GM21619 (cell line): ENCODE measurements at regions not wholly inside any gene's neighbourhood (a gene's known extent, or its start where the extent isn't known, plus 50 kb on each side); places are given as distances from the start of the nearest gene placed in this dataset.

Experiments used
- ATAC-seq: cut with Tn5 transposase; IDR thresholded peaks from one replicate; pipeline ENCODE4 v1.9.1; 2021; ENCODE audit not compliant: unreplicated experiment

GRCh38 chr5:125152461-125153189 lies 406.2 kb upstream of the ZNF608 start:
- no peak for ATAC-seq

- no peak for ATAC-seq
These were observed 406.8 kb upstream of the ZNF608 start for GRCh38 chr5:125153231-125153630.

- no peak for ATAC-seq
These were observed 408.1 kb upstream of the ZNF608 start for GRCh38 chr5:125154301-125155110.

- no peak for ATAC-seq
These were observed 414.5 kb upstream of the ZNF608 start for GRCh38 chr5:125160787-125161502.

GRCh38 chr5:125162714-125163113 lies 416.3 kb upstream of the ZNF608 start:
- ATAC-seq, result no peak

GRCh38 chr5:125169396-125169795 lies 423.0 kb upstream of the ZNF608 start:
- no peak for ATAC-seq

- no peak for ATAC-seq
These were observed 425.2 kb upstream of the ZNF608 start for GRCh38 chr5:125171641-125172040.

GRCh38 chr5:125175348-125176004 lies 429.0 kb upstream of the ZNF608 start:
- no peak for ATAC-seq

- ATAC-seq, result no peak
These were observed 429.6 kb upstream of the ZNF608 start for GRCh38 chr5:125176005-125176390.

- ATAC-seq, result no peak
These were observed 430.9 kb upstream of the ZNF608 start for GRCh38 chr5:125177340-125177739.

- ATAC-seq, result no peak
These were observed 433.2 kb upstream of the ZNF608 start for GRCh38 chr5:125179612-125180011.

- ATAC-seq, result no peak
These were observed 433.9 kb upstream of the ZNF608 start for GRCh38 chr5:125180231-125180829.

GRCh38 chr5:125181159-125181558 lies 434.7 kb upstream of the ZNF608 start:
- ATAC-seq, result no peak

GRCh38 chr5:125181955-125182354 lies 435.5 kb upstream of the ZNF608 start:
- ATAC-seq, result no peak

- ATAC-seq, result no peak
These were observed 439.3 kb upstream of the ZNF608 start for GRCh38 chr5:125185740-125186139.

- ATAC-seq, result no peak
These were observed 440.5 kb upstream of the ZNF608 start for GRCh38 chr5:125186911-125187375.

- ATAC-seq, result no peak
These were observed 443.1 kb upstream of the ZNF608 start for GRCh38 chr5:125189531-125189941.

GRCh38 chr5:125190232-125191087 lies 444.0 kb upstream of the ZNF608 start:
- no peak for ATAC-seq

GRCh38 chr5:125194883-125195282 lies 448.4 kb upstream of the ZNF608 start:
- no peak for ATAC-seq
